ENCODE measurements at regions not wholly inside any gene's neighbourhood (a gene's known extent, or its start where the extent isn't known, plus 50 kb on each side); places are given as distances from the start of the nearest gene placed in this dataset.

GRCh38 chr17:79269620-79270019, 195.0 kb downstream of the ENGASE start:
- no peak for TF ChIP-seq CTCF (IDR thresholded peaks at IDR 0.05)
- TF ChIP-seq POLR2AphosphoS5 (IDR thresholded peaks at IDR 0.05): no peak

All from breast epithelium (tissue), 3 donors.